Stimulated activated CD8-positive, alpha-beta memory T cell treated with anti-CD3 and anti-CD28 coated beads, Interleukin-15, amount 100 ng/mL, for 24 hours (primary cell): ENCODE measurements at regions not wholly inside any gene's neighbourhood (a gene's known extent, or its start where the extent isn't known, plus 50 kb on each side); places are given as distances from the start of the nearest gene placed in this dataset.

Experiments used
- DNase-seq: peaks from one replicate; pipeline ENCODE4 v3.0.0-alpha.2; 2020; ENCODE audit warnings: low read depth

DNA sequence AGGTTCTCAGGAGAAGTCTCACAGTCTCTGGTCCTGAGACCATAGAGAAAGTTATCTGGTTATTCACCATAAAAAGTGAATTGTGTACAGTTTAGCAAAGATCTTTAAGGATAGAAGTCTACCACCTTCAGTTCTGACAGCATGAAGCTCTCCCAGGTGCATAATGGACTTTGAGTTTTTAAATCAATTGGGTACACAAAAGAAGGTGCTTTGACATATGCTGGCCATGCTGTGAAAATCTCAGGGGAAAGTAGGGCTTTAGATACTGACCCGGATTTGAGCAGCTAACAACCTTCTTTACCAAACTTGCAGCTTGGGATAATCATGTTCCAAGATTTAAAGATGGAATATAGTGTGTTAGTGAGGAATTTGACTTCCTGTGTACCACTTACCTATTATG lies 264.2 kb downstream of the ZSWIM6 start:
- no peak for DNase-seq

DNA sequence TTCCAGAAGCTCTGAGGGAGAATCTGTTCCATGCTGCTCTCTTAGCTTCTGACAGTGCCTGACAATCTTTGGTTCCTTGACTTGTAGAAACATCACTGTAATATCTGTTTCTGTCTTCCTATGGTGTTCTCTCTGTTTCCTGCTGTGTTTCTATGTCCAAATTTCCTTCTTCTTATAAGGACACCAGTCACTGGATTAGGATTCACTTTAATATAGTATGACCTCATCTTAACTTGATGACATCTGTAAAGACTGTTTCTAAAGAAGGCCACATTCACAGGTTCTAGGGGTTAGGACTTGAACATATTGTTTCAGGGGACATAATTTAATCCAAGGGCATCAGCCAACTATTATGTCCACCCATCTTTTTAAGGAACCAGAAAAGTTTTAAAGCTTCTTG lies 265.6 kb downstream of the ZSWIM6 start:
- no peak for DNase-seq

DNA sequence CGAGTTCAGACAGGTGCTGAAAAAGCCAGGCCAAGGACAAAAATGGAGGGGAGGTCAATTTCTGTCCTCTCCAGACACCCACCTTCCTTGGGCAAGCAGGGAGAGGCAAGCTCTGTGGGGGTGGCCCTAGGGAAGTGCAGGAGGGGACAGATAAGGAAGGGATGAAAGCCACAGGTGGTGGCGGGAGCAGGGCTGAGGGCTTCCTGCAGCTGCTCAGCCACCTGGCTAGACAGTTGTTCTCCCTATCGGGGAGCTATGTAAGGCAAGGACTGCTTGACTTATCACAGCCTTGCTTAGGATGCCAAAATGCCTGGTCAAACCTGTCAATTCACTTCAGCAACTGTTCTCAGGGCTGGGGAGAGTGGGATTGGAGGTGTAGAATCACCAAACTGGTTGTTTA lies 266.1 kb downstream of the ZSWIM6 start:
- DNase-seq = no peak

DNA sequence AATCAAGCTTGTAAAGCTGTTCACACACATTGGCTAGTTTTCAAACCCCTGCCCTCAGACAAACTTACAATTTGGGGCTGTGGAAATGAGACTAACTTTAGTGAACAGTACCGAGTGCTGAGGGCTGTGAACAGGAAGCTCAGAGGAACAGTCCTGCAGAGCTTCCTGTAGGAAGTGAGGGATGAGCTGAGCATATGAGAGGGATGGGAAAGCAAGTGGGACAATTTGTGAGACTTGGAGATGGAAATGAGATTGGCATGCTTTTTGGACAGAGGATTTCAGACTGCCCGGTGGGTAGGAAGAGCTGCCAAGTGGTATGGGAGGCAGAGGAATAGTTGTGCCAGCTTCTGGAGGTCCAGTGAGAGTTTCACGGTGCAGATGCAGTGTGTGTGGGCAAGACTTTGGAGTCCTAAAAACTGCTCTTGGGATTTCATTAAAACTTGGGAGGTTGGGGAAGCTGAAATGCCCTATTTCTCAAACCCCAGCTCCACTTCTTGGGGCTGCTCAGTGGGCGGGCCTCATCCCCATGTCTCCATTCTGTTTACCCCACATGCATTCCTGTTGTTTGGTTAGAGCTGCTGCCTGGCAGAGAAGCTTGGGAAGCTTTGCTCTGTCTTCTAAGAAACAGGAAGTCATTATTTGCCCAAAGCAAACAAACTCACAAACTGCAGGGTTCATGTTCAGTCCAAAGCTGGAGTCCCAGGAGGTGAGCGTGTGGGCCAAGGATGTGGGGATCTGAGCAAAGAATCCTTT lies 267.5 kb downstream of the ZSWIM6 start:
- DNase-seq = no peak

DNA sequence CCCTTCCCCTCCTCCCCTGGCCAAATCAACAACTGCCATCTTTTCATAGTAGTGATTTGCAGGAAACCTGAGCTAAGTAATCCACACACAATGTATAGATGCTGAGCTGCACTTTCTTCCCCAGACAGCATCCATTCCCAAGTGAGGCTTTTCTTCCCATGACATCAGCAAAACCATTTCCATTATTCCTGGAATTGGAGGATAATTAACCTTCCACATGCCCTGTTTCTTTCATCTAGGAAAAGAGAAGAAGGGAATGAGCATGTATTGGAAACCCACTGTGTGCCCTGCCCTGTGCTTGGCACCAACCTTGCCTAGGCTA lies 268.0 kb downstream of the ZSWIM6 start:
- DNase-seq = no peak

DNA sequence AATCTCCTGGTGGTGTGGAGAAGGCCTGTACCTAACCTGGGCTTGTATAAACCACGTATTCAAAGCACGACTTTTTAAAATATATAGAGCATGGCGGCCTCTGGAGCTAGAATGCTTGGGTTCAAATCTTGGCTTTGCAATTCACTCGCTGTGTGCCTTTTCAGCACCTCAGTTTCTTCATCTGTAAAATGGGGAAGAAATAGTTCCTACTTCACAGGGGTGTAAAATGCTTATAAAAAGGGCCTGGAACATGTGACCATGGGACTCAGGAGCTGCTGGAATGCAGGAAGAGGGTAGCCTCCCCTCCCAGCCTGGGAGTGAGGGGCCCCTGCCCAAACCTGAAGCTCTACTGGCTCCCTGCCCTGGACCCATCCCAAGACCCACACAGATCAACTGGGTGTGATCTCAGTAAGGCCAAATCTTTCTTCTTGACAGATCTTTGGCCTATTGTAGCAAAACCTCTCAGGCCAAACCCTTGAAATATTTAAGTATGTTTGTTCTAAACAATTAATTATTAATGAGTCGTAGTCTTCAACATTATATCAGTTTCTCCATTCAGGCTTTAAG lies 269.0 kb downstream of the ZSWIM6 start:
- no peak for DNase-seq

DNA sequence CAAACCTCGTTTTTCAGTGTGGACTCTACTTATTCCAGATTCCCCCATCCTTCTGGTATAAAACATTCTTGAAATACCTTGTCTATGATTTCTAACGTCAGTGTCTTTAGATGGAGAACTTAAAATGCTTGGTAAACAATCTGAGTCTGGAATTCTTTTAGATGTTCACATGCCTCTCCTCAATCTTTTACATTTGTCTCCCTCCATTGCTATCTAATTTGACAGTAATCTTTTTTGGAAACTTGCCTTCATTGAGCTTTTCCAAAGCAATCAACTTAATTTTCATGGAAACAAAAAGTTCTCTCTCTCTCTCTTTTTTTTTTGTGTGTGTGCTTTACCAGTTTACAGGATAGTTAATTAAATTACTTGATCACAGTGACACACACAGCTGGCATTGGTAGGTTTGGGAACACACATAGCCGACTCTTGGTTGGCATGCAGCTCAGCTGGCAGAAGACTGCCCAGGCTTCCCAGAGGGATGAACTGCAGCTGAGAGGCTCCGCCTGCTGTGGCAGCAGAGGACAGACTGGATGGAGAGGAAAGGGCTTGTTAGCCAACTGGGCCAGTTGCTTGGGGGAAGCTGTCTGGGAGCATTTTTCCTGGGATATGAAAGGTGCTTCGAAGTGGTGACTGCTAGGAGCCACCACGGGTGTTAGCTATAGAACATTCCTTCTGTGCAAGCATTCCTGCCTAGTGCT lies 271.3 kb downstream of the ZSWIM6 start:
- DNase-seq = no peak

DNA sequence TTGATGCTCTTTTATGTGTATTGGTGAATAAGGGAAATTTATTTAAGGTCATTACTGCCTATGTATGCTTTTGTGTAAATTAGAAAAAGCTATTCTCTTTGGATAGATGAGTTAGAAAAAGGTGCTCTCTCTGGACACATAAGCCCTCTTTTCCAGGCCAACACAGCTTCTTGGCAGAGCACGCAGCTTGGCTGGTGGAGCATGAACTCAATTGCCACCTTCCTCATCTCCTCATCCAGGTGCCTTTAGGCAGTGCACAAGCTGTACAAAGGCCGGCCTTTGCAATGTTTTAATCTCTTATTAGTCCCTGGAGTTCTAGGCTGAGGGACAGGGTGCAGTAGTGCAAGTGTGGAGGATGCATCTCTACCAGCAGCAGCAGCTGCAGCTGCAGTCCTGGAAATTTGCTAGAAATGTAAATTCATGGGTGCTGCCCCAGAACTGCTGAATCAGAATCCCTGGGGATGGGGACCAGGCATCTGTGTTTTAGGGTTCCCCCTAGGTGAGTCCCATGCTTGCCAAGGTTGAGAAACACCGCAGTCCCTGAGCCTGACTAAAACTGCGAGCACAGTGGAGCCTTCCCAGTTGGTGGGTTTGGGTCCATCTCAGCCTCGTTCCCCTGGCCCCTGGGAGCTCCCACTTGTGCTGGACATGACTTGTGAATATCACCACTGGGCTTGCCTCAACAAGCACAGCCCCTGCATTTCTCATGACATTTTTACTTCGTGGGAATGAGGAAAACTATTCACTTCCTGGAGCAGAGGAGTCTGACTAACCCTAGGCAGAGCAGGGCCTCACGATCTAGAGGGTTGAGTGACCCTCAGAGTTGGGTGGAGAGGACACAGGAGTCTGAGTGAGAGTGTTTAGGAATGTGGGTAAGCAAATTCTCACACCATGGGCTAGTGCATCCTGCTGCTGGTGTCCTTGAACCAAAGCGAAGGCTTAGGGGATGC lies 272.3 kb downstream of the ZSWIM6 start:
- DNase-seq = no peak

DNA sequence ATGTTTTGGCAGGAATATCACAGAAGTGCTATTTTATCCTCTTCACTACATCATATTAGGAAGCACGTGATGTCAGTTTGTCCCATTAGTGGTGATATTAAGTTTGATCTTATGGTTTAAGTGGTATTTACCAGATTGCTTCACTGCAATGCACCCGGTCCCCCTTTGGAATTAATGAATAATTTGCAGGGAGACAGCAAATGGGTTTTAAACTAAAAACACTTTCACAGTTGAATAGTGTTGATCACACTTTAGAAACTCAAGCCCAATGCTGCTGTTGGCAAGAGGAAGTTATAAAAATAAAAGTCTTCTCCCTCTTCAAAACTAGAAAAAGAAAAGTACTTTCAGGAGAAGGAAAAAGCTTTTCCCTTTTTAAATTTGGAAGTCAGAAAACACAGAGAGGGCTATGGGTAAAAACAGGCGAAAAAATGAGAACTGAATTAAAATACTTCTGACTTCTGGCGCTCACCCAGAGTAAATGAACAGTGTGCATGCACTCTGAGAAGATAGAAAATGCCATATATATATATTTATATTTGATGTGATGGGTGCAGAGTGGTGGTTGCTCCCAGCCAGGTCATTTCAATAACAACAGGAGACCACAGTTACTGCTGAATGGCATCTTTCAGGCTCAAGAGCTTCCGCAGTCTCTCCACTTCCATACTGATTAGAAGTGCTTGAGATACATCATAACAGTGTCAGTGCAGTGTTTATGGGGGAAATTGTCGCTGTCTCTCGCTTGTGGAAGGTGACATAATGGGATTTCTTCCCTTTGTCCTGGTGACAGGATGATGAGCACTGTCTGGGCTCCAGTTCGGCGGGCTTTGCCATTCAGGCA lies 278.0 kb downstream of the ZSWIM6 start:
- DNase-seq = no peak

DNA sequence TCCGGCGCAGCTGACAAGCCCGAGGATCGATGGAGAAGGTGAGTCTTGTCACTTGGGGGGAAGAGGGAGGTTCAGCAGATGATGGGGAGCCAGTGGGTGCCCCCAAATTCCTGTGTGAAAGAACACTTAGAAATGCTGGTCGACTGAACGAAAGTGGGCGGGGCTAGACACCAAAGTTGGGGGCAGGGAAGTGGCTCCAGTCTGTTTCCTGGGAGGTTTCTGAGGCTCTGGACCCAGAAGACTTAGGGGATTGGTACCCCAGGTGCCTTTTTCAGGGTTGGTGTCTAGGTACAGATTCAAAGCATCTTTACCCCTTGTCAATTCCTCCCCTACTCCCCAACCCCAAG lies 278.6 kb downstream of the ZSWIM6 start:
- DNase-seq = no peak

DNA sequence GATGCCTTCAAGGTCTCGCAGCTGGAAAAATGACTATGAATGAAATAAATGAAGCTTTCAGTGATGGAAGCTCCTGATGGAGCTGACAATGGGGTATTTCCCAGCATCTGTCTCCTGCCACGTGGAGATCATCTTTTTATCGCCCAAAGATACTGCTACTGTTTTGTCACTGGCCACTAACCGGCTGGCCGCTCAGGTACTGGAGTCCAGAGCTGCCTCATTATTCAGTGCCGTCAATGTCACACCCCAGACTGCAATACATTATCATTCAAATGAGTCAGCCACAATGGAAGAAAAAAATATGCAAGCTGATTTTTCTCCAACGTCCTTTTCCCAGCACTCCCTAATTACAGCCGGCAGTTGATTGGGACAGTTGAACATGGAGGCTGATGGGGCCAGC lies 280.4 kb downstream of the ZSWIM6 start:
- no peak for DNase-seq

DNA sequence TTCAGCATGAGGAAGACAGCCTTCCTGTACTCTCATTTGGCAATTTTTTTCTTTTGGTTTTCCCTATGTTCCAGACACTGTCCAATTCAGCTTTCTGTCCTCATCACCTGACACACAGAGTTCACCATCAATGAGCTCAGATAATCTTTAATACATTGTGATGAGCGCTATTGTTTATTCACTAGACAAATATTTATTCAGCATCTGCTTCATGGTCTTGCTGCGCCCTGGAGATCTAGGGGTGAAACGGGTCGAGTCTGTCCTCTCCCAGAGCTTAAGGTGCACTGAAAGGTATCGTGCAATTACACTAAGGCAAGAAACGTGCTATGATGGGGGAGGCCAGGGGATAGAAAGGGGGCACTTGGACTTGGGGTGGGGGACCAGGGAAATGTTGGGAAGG lies 281.6 kb downstream of the ZSWIM6 start:
- DNase-seq = no peak

DNA sequence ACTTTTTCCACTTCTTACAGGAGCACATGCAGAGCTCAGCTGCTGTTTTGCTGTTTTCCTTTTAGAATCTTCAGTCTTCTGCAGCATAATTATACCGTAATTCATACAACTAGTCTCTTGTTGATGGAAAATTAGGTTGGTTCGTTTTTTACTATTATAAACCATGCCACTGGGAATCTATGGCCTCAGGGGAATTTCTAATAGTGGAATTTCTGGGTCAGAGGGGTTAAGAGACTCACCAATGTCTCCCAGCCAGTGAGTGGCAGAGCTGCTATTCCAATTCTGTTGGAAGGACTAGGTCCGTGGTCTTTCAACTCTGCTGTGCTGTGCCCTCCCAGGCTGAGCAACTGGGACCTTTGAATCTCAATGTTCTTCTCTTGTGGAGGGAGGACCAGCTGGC lies 282.5 kb downstream of the ZSWIM6 start:
- DNase-seq = no peak

DNA sequence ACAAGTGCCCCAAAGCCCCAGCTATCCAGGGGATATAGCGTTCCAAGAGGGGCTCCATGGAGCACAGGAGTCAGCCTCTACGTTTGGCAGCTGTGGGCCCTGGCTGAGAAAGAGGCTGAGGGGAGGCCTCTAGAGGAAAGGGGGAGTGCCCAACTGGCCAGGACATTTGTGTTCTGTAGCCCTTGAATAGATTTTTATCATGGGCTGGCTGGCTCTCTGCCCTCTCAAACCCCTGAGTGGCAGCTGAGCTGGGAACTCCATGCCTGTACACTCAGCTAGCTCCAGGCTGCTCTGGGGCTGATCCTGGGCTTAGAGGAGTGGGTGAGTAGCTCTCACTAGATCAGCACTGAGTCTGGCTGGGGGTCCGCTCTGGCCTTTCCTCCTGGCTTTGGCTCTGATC lies 285.0 kb downstream of the ZSWIM6 start:
- no peak for DNase-seq

DNA sequence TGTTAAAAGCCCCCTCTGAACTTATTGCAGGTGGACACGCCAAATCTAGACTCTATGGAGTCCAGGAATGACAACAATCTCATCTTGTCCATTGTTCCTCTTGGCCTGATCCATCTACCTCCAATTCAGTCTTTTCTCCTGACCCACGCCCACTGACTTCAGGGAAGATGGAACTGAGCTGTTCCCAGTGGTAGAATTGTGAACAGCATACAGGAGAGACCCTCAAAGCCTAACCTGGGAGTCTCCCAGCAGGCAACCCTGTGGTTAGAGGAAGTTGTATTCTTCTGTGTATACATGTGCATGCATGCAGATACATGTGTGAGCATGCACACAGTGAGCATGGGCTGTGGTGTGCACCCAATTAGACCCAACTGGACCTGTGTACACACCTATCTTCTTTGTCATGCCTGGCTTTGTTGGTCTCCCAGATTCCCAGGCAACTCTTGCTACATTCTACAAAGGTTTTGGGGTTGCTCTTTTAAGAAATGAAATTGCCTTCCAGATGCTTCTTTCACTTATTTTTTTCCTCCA lies 286.0 kb downstream of the ZSWIM6 start:
- DNase-seq = no peak

DNA sequence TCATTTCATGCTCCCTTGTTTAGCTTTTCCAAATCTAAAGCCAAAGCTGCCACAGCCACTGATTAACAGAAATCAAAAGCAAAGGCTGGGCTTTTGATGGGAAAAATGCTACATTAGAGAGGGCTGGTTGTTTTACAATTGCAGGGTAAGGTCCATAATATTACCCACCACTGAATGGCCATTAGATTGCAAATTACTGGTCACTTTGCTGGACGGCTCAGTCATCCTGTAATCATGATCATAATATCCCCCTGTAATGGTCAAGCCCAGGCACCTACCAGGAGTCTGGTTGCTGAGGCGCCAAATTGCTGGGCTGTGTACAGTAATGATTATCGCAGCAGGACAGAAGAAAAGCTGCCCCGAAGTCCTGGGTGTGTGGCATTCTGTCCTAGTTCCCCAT lies 286.5 kb downstream of the ZSWIM6 start:
- no peak for DNase-seq

DNA sequence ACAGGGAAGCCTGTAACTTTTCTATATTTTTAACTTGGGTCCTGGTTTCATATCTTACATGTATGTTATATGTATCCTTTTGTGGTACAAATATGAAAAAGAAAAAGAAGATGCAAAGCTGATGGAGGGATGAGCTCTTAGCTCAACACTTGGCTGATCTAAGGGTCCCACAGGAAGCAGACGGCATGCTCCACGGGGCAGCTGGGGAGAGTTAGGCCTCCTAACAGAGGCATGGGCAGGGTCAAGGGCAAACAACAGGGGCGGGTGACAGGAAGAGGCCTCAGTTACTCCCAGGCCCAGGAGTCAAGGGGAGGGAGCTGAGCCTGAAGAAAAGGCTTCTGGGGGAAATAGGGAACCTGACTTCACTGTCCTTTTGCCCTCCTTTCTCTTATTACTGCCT lies 287.2 kb downstream of the ZSWIM6 start:
- DNase-seq = no peak

DNA sequence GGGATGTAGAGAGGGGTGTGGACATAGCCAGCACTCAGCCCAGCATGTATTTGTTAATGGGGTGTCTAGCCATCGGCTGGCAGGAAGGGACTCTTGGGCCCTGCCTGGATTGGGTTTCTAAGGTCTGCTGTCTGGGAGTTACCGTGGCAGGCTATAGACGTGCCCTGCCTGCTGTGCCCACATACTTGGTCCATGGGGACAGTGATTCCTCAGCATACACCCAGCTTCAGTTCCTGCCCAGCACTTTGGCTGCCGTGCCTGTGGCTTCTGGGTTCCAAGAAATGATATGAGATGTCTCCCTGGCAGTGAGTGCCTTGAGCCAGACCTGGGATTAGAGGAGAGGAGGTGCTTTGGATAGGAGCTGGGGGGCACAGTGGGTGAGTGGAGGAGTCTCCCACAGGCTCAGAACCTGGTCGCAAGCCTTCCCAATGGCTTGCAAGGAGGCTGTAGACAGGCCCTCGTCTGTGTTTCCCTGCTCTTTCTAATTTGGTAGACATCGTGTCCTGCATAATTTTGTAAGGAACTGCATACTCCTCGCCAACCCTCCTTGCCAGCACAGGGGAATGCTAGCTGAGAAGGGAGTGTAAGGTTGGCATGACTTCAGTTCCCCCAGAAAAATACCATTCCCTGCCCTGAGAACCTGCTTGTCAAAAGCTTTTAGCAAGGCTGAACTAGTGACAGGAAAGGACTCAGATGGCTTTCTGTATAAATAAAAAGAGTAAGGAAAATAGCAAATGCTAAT lies 287.9 kb downstream of the ZSWIM6 start:
- no peak for DNase-seq

DNA sequence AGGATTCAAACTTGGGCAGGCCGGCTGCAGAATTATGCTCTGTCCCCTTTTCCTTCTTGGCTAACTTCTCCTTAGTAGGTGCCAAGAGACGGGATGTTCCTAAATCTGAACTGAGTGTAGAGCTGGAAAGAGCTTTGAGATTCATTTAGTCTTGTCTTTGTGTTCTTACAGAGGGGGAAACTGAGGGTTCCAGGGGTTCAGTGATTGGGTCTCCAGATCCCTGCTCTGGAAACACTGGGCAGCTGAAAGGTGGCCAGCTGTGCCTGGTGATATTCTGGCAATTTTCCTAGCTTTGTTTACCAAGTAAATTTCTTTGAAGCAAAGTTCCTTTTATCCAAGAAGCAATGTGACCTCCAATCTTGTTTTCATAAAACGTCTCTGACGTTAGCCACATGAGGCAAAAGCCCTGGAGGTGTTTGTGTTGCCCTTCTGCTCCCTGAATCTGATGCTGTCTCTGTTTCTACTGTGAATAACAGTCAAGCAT lies 288.7 kb downstream of the ZSWIM6 start:
- DNase-seq = no peak

DNA sequence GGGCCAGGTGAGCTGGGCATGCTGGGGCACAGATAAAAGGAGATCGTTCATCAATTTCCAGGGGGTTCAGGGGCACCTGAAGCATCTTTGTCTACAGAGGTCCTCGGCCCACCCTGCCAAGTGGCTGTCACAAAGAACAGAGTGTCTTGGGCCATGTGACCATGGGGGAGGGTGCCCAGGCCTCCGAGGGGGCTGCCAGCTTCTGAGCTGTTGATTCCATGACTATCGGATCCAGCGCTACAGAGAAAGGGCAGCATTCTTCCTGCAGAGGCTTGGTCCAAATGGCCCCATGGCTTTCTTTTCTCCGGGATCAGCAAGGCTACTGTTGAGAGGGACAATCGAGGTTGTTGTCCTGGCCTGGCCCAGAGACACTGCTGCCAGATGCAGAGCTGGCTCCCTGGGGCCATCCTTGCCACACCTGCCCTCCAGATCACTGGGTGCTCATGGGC lies 289.2 kb downstream of the ZSWIM6 start:
- no peak for DNase-seq

DNA sequence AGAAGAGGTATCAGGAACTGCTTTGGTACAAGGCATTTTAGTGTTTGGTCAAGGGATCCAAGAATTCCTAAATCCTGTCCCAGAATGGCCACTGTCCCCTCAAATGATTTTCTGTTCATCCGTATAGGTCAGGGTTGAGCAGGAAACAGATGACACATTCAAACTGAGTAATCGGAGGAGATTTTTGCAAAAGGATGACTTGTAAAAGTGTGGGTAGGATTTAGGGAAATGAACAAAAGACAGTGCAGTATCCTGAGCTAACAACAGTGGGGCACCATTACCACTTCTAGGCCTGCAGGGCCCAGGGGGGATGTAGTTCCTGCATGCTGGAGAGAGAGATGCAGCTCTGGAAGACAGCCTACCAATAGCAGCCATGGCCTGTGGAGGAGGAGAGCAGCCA lies 290.1 kb downstream of the ZSWIM6 start:
- no peak for DNase-seq
